ENCODE measurements at regions not wholly inside any gene's neighbourhood (a gene's known extent, or its start where the extent isn't known, plus 50 kb on each side); places are given as distances from the start of the nearest gene placed in this dataset.

GRCh38 chr2:115946341-115946740, 1503.9 kb downstream of the DPP10 start:
- TF ChIP-seq JUN (IDR thresholded peaks at IDR 0.05; ENCODE audit: borderline replicate concordance, insufficient read depth, insufficient read length, low read depth): no peak
- no peak for TF ChIP-seq MYC (IDR thresholded peaks at IDR 0.05; ENCODE audit: low read depth, low read length)
- no peak for TF ChIP-seq POLR2A (IDR thresholded peaks at IDR 0.05; ENCODE audit: low read depth, low read length)
- TF ChIP-seq GATA2 (IDR thresholded peaks at IDR 0.05; ENCODE audit: insufficient read depth, insufficient read length, low read depth, low read length): no peak
- TF ChIP-seq EZH2 (IDR thresholded peaks at IDR 0.05; ENCODE audit: borderline replicate concordance, low read depth, low read length, severe bottlenecking): no peak
- TF ChIP-seq MAX (IDR thresholded peaks at IDR 0.05; ENCODE audit: insufficient read depth, insufficient read length): no peak
- no peak for TF ChIP-seq FOS (IDR thresholded peaks at IDR 0.05; ENCODE audit: borderline replicate concordance, insufficient read depth, low read length)
- no peak for TF ChIP-seq CTCF (IDR thresholded peaks at IDR 0.05; ENCODE audit: extremely low read depth in 1 of 2, insufficient read depth in 1 of 2, low read depth in 1 of 2, low read length in 2 of 2)
- TF ChIP-seq POLR2AphosphoS5 (IDR thresholded peaks at IDR 0.05; ENCODE audit: insufficient read depth, low read depth, low read length): no peak
- FAIRE-seq: no peak
- DNase-seq (ENCODE audit: low read depth, low spot score): no peak
- no peaks in the 10 kb centered on the region for H3K9me1 ChIP-seq (replicated peaks; ENCODE audit: control insufficient read depth, extremely low read depth, insufficient read depth, low read length)
- no peaks in the 10 kb centered on the region for H3K36me3 ChIP-seq (ENCODE audit: control insufficient read depth in 2 of 2, extremely low read depth in 1 of 2, insufficient read depth in 2 of 2, low read length in 2 of 2)
- no peaks in the 10 kb centered on the region for H3K79me2 ChIP-seq (ENCODE audit: control insufficient read depth, insufficient read depth, low read length)
- intact Hi-C loops (cut with micrococcal nuclease) (no loop called here), dilution Hi-C loops (cut with MboI; ENCODE audit: extremely low pct_ligation_motif_present, low sequenced_read_pairs) (no loop called here)
- H4K20me1 ChIP-seq (replicated peaks; ENCODE audit: control insufficient read depth, extremely low read depth, insufficient read depth, low read length): no peaks in the 10 kb centered on the region
- BruUV-seq (replicated peaks): no TSS peak
- ChIA-PET POLR2A (no interaction called here), CTCF (no interaction called here)
- H3K27me3 ChIP-seq (ENCODE audit: control insufficient read depth in 2 of 2, insufficient read depth in 2 of 2, low read length in 2 of 2): no peaks in the 10 kb centered on the region
- no peak overlapping the region for H2AFZ ChIP-seq (ENCODE audit: low read depth, low read length)
- H3K27ac ChIP-seq (ENCODE audit: insufficient read depth, low read depth, low read length): no peak overlapping the region
- H3K4me2 ChIP-seq (ENCODE audit: insufficient read depth, low read length): no peak overlapping the region
- H3K4me1 ChIP-seq (ENCODE audit: control insufficient read depth, extremely low read depth, insufficient read depth, low read length): no peaks in the 10 kb centered on the region
- H3K9ac ChIP-seq (replicated peaks; ENCODE audit: extremely low read depth, insufficient read depth, low read length): no peak overlapping the region
- peaks cover 2% of the 10 kb centered on the region for H3K9me3 ChIP-seq (replicated peaks; ENCODE audit: control insufficient read depth, insufficient read depth, low read length)
- no peak overlapping the region for H3K4me3 ChIP-seq (replicated peaks in 1 of 3; ENCODE audit: insufficient read depth in 1 of 3, low read depth in 1 of 3, low read length in 3 of 3)
